ENCODE measurements at regions not wholly inside any gene's neighbourhood (a gene's known extent, or its start where the extent isn't known, plus 50 kb on each side); places are given as distances from the start of the nearest gene placed in this dataset.

GRCh38 chr2:177042311-177042710 is 170.3 kb upstream of the HNRNPA3 start:
- no peak for TF ChIP-seq CTCF (IDR thresholded peaks at IDR 0.05; ENCODE audit: low read depth, low read length)

GRCh38 chr2:177044671-177045070 is 167.9 kb upstream of the HNRNPA3 start:
- no peak for TF ChIP-seq CTCF (IDR thresholded peaks at IDR 0.05; ENCODE audit: low read depth, low read length)
- DNase-seq (ENCODE audit: extremely low read depth, low read depth): no peak

More at GRCh38 chr2:177042311-177042710, 170.3 kb upstream of the HNRNPA3 start:
- no peak for DNase-seq (ENCODE audit: extremely low read depth, low read depth)

- no peak for DNase-seq (ENCODE audit: extremely low read depth, low read depth)
- TF ChIP-seq CTCF (IDR thresholded peaks at IDR 0.05; ENCODE audit: low read depth, low read length): no peak
These were observed 163.6 kb upstream of the HNRNPA3 start for GRCh38 chr2:177048981-177049380.

GRCh38 chr2:177051278-177051677 is 161.3 kb upstream of the HNRNPA3 start:
- no peak for TF ChIP-seq CTCF (IDR thresholded peaks at IDR 0.05; ENCODE audit: low read depth, low read length)
- DNase-seq (ENCODE audit: extremely low read depth, low read depth): no peak

- TF ChIP-seq CTCF (IDR thresholded peaks at IDR 0.05; ENCODE audit: low read depth, low read length): no peak
These were observed 160.1 kb upstream of the HNRNPA3 start for GRCh38 chr2:177052471-177052870.

GRCh38 chr2:177053038-177053437 is 159.6 kb upstream of the HNRNPA3 start:
- no peak for TF ChIP-seq CTCF (IDR thresholded peaks at IDR 0.05; ENCODE audit: low read depth, low read length)
- no peak for DNase-seq (ENCODE audit: extremely low read depth, low read depth)

More at GRCh38 chr2:177052471-177052870, 160.1 kb upstream of the HNRNPA3 start:
- DNase-seq (ENCODE audit: extremely low read depth, low read depth): no peak

GRCh38 chr2:177053716-177054115 is 158.9 kb upstream of the HNRNPA3 start:
- no peak for TF ChIP-seq CTCF (IDR thresholded peaks at IDR 0.05; ENCODE audit: low read depth, low read length)
- no peak for DNase-seq (ENCODE audit: extremely low read depth, low read depth)
